Motor neuron (in vitro differentiated cells): ENCODE measurements at regions not wholly inside any gene's neighbourhood (a gene's known extent, or its start where the extent isn't known, plus 50 kb on each side); places are given as distances from the start of the nearest gene placed in this dataset.
"Not testable (repeated sequence)": the region's sequence is repeated elsewhere in the genome, so short reads cannot be mapped to it uniquely, and the experiment has no call there.

Experiments used
- ATAC-seq, 8 experiments: fragments of 200-7000 bp; cut with Tn5 transposase; replicated peaks in 6 of 8; 2 replicates each; pipeline ENCODE4 v1.8.0; 2021; ENCODE audit warnings: mild to moderate bottlenecking in 8 of 8, moderate library complexity in 8 of 8
- H3K27ac ChIP-seq, 2 donors: fragments of 250-450 bp; sonication (Bioruptor Pico); 2 replicates each; pipeline ENCODE4 v1.9.0; 2021; ENCODE audit warnings: antibody characterized with exemption in 2 of 2, mild to moderate bottlenecking in 2 of 2, moderate library complexity in 1 of 2
- H3K4me1 ChIP-seq, 2 donors: fragments of 250-450 bp; sonication (Bioruptor Pico); replicated peaks in 1 of 2; 2 replicates each; pipeline ENCODE4 v1.6.1; 2021; ENCODE audit warnings: antibody characterized with exemption in 2 of 2, mild to moderate bottlenecking in 2 of 2, moderate library complexity in 1 of 2
- H3K4me3 ChIP-seq, 5 donors: fragments of 250-450 bp; sonication (Bioruptor Pico); 2 replicates each; pipeline ENCODE4 v1.9.0; 2021; ENCODE audit warnings: antibody characterized with exemption in 5 of 5, mild to moderate bottlenecking in 5 of 5, moderate library complexity in 4 of 5
- WGBS, 10 experiments: fragments of 450-650 bp; shearing (Covaris generic); methylation state at CpG; one replicate each; pipeline ENCODE4 v1.0.0; 2022; 5-methylcytosine and 5-hydroxymethylcytosine counted together
- in situ Hi-C, 9 experiments: fragments of 400-800 bp; cut with MboI; loops; one replicate each; pipeline ENCODE4 v1.15.0; 2021; ENCODE audit warnings: low sequenced_read_pairs in 9 of 9, low pct_unique_long_range_greater_than_20kb in 2 of 9; ENCODE audit not compliant: unreplicated experiment in 9 of 9

DNA sequence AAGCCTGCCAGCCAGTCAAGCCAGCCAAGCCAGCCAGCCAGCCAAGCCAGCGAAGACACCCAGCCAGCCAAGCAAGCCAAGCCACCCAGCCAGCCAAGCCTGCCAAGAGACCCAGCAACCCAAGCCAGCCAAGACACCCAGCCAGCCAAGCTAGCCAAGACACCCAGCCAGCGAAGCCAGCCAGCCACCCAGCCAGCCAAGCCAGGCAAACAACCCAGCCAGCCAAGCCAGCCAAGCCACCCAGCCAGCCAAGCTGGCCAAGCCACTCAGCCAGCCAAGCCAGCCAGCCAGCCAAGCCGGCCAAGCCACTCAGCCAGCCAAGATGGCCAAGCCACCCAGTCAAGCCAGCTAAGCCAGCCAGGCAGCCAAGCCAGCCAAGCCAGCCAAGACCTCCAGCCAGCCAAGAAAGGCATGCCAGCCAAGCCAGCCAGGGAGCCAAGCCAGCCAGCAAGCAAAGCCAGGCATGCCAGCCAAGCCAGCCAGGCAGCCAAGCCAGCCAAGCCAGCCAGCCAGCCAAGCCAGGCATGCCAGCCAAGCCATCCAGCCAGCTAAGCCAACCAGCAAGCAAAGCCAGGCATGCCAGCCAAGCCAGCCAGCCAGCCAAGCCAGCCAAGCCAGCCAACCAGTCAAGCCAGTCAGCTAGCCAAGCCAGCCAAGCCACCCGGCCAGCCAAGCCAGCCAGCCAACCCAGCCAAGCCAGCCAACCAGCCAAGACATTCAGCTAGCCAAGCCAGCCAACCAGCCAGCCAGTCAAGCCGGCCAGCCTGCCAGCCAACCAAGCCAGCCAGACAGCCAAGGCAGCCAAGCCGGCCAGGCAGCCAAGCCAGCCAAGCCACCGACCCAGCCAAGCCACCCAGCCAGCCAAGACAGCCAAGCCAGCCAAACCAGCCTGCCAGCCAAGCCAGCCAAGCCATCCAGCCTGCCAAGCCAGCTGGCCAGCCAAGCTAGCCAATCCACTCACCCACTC is 323.8 kb upstream of the PLGLB2 start:
- H3K4me1 ChIP-seq, in situ Hi-C loops, ATAC-seq, H3K4me3 ChIP-seq, H3K27ac ChIP-seq: not testable (repeated sequence)
- no CpG with 5 or more reads among the region's 7 CpGs for WGBS, 10 experiments

GRCh38 chr2:87424763-87425154 is 323.1 kb upstream of the PLGLB2 start:
- in situ Hi-C loops, H3K27ac ChIP-seq, ATAC-seq, H3K4me1 ChIP-seq, H3K4me3 ChIP-seq: not testable (repeated sequence)
- WGBS, 10 experiments = no CpG with 5 or more reads among the region's 1 CpG

- ATAC-seq, H3K4me1 ChIP-seq, H3K27ac ChIP-seq, H3K4me3 ChIP-seq, in situ Hi-C loops: not testable (repeated sequence)
- WGBS, 10 experiments = no CpG with 5 or more reads among the region's 3 CpGs
Measured at GRCh38 chr2:87425191-87425590, 322.7 kb upstream of the PLGLB2 start.

DNA sequence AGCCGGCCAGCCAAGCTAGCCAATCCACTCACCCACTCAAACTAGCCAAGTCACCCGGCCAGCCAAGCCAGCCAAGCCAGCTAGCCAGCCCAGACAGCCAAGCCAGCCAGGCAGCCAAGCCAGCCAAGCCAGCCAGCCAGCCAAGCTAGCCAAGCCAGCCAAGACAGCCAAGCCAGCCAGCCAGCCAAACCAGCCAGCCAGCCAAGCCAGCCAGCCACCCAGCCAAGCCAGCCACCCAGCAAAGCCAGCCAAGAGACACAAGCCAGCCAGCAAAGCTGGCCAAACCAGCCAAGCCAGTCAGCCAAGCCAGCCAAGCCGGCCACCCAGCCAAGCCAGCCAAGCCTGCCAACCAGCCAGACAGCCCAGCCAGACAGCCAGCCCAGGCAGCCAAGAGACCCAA is 322.2 kb upstream of the PLGLB2 start:
- H3K4me1 ChIP-seq, H3K4me3 ChIP-seq, in situ Hi-C loops, ATAC-seq, H3K27ac ChIP-seq: not testable (repeated sequence)
- WGBS, 10 experiments = no CpG with 5 or more reads among the region's 3 CpGs

GRCh38 chr2:87428452-87429130 is 319.3 kb upstream of the PLGLB2 start:
- H3K4me3 ChIP-seq, in situ Hi-C loops, H3K27ac ChIP-seq, ATAC-seq, H3K4me1 ChIP-seq: not testable (repeated sequence)
- no CpG with 5 or more reads among the region's 2 CpGs for WGBS, 10 experiments

- no CpG with 5 or more reads among the region's 9 CpGs for WGBS, 10 experiments
- in situ Hi-C loops, ATAC-seq, H3K4me3 ChIP-seq, H3K4me1 ChIP-seq, H3K27ac ChIP-seq: not testable (repeated sequence)
Measured at GRCh38 chr2:87429206-87429930, 318.5 kb upstream of the PLGLB2 start.

DNA sequence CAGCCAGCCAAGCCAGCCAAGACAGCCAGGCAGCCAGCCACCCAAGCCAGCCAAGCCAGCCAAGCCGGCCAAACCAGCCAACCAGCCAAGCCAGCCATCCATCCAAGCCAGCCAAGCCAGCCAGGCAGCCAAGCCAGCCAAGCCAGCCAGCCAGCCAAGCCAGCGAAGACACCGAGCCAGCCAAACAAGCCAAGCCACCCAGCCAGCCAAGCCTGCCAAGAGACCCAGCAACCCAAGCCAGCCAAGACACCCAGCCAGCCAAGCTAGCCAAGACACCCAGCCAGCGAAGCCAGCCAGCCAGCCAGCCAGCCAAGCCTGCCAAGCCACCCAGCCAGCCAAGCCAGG is 318.0 kb upstream of the PLGLB2 start:
- ATAC-seq, H3K4me1 ChIP-seq, in situ Hi-C loops, H3K27ac ChIP-seq, H3K4me3 ChIP-seq: not testable (repeated sequence)
- no CpG with 5 or more reads among the region's 4 CpGs for WGBS, 10 experiments

DNA sequence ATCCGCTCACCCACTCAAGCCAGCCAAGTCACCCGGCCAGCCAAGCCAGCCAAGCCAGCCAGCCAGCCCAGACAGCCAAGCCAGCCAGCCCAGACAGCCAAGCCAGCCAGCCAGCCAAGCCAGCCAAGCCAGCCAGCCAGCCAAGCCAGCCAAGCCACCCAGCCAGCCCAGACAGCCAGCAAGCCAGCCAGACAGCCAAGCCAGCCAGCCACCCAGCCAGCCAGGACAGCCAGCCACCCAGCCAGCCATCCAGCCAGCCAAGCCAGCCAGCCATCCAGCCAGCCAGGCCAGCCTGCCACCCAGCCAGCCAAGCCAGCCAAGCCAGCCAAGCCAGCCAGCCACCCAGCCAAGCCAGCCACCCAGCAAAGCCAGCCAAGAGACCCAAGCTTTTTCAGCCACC is 316.8 kb upstream of the PLGLB2 start:
- H3K27ac ChIP-seq, ATAC-seq, in situ Hi-C loops, H3K4me1 ChIP-seq, H3K4me3 ChIP-seq: not testable (repeated sequence)
- no CpG with 5 or more reads among the region's 2 CpGs for WGBS, 10 experiments

DNA sequence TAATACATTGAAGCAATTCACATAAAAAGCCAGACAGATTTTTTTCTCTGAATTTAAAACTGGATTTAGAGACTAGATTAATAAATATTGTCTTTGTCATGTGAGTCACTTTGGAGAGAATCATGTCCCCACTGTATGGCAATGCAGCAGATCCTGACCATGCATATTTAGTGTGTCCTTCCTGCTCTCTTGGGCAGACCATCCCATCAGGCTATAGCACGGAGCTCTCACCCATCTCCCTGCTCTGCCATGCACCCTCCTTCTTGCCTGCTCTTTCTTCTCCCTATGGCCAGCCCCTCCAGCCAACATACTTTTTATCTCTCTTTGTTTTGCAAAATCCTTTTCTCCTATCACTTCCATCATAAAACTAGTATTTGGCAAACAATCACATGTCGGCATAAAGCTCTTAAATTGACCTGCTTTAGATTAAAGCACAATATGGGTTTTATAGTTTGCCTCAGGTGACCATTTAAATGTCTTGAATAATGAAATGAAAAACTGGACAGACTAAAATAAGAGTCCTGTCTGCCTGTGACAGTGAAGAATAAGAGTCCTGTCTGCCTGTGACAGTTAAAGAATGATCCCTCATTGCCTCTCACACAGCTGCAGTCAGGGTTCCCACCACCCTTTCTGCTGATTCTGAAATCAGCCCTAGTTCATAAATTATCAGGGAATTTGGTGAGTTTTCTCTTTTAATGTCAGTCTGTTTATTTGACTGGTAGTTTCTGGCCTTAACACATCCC is 315.0 kb upstream of the PLGLB2 start:
- WGBS, 10 experiments = no CpG with 5 or more reads among the region's 2 CpGs
- H3K4me1 ChIP-seq, in situ Hi-C loops, H3K4me3 ChIP-seq, H3K27ac ChIP-seq: not testable (repeated sequence)
- ATAC-seq = peak in 7 of 8 experiments; percentile 31 to 82 (median 70)

- H3K4me1 ChIP-seq, H3K27ac ChIP-seq, ATAC-seq, in situ Hi-C loops, H3K4me3 ChIP-seq: not testable (repeated sequence)
- WGBS, 10 experiments = no CpG with 5 or more reads among the region's 4 CpGs
Measured at GRCh38 chr2:87436007-87436406, 311.9 kb upstream of the PLGLB2 start.

- ATAC-seq = peak in 7 of 8 experiments; percentile 16 to 54 (median 35)
Measured at GRCh38 chr2:87437701-87438260, 310.1 kb upstream of the PLGLB2 start.

GRCh38 chr2:87438780-87439454 is 309.0 kb upstream of the PLGLB2 start:
- ATAC-seq, in situ Hi-C loops, H3K27ac ChIP-seq, H3K4me1 ChIP-seq, H3K4me3 ChIP-seq: not testable (repeated sequence)
- 83 to 100% (median 100%) methylated on average over 1 to 2 of the region's 6 CpGs; no CpG with 5 or more reads in 4 of the 10 experiments for WGBS, 10 experiments

More at GRCh38 chr2:87437701-87438260, 310.1 kb upstream of the PLGLB2 start:
- H3K4me3 ChIP-seq, in situ Hi-C loops, H3K27ac ChIP-seq, H3K4me1 ChIP-seq: not testable (repeated sequence)
- no CpG with 5 or more reads among the region's 4 CpGs for WGBS, 10 experiments
